NCI-H146 treated with DMSO at 0.1 percent for 48 hours (cell line): ENCODE measurements at regions not wholly inside any gene's neighbourhood (a gene's known extent, or its start where the extent isn't known, plus 50 kb on each side); places are given as distances from the start of the nearest gene placed in this dataset.
"Not testable (repeated sequence)": the region's sequence is repeated elsewhere in the genome, so short reads cannot be mapped to it uniquely, and the experiment has no call there.

Source experiments
- DNase-seq: peaks from one replicate; lab custom pipeline; 2025; ENCODE audit not compliant: unreplicated experiment; lab: John Stamatoyannopoulos, UW

GRCh38 chr2:103166456-103167324, 404.9 kb downstream of the TMEM182 start:
- no peak for DNase-seq

GRCh38 chr2:103167599-103167998, 405.8 kb downstream of the TMEM182 start:
- no peak for DNase-seq

- DNase-seq = no peak
Observed at GRCh38 chr2:103169861-103170260, 408.0 kb downstream of the TMEM182 start.

GRCh38 chr2:103172821-103173220, 411.0 kb downstream of the TMEM182 start:
- DNase-seq = no peak

GRCh38 chr2:103174711-103175110, 412.9 kb downstream of the TMEM182 start:
- DNase-seq = no peak

- no peak for DNase-seq
Observed at GRCh38 chr2:103176294-103176915, 414.6 kb downstream of the TMEM182 start.

- no peak for DNase-seq
Observed at GRCh38 chr2:103179798-103180197, 418.0 kb downstream of the TMEM182 start.

GRCh38 chr2:103183061-103183460, 421.2 kb downstream of the TMEM182 start:
- no peak for DNase-seq

GRCh38 chr2:103196802-103197201, 435.0 kb downstream of the TMEM182 start:
- no peak for DNase-seq

- DNase-seq = not testable (repeated sequence)
Observed at GRCh38 chr2:103200774-103201173, 438.9 kb downstream of the TMEM182 start.

- no peak for DNase-seq
Observed at GRCh38 chr2:103208916-103209315, 447.1 kb downstream of the TMEM182 start.

- no peak for DNase-seq
Observed at GRCh38 chr2:103213028-103213542, 451.3 kb downstream of the TMEM182 start.

GRCh38 chr2:103218516-103218915, 456.7 kb downstream of the TMEM182 start:
- no peak for DNase-seq

- no peak for DNase-seq
Observed at GRCh38 chr2:103219398-103219797, 457.6 kb downstream of the TMEM182 start.

- no peak for DNase-seq
Observed at GRCh38 chr2:103222969-103223368, 461.1 kb downstream of the TMEM182 start.

- no peak for DNase-seq
Observed at GRCh38 chr2:103230796-103231195, 469.0 kb downstream of the TMEM182 start.

GRCh38 chr2:103232865-103233264, 471.0 kb downstream of the TMEM182 start:
- DNase-seq = no peak

- DNase-seq = no peak
Observed at GRCh38 chr2:103233691-103234090, 471.9 kb downstream of the TMEM182 start.

GRCh38 chr2:103235283-103235682, 473.5 kb downstream of the TMEM182 start:
- DNase-seq = no peak

- DNase-seq = no peak
Observed at GRCh38 chr2:103249462-103249861, 487.6 kb downstream of the TMEM182 start.

- no peak for DNase-seq
Observed at GRCh38 chr2:103252781-103253180, 490.9 kb downstream of the TMEM182 start.

GRCh38 chr2:103254611-103255010, 492.8 kb downstream of the TMEM182 start:
- DNase-seq = no peak
